ENCODE measurements at regions not wholly inside any gene's neighbourhood (a gene's known extent, or its start where the extent isn't known, plus 50 kb on each side); places are given as distances from the start of the nearest gene placed in this dataset.

DNA sequence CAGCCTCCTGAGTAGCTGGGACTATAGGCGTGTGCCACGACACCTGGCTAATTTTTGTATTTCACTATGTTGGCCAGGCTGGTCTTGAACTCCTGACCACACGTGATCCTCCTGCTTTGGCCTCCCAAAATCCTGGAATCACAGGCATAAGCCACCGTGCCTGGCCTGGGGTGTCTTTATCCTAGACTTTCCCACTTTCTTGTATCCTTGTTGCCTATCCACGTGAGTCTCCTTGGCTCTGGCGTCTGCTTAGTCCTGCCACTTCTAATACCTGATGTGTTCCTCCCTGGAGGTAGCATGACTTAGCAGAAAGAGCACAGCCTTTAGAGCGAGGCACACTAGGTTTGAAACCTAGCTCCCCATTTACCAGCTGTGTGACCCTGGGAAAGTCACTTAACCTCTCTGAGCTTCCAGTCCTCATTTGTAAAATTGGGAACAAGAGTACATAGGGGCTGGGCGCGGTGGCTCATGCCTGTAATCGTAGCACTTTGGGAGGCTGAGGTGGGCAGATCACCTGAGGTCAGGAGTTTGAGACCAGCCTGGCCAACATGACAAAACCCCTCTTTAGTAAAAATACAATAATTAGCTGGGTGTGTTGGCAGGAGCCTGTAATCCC is 344.6 kb downstream of the TYW1 start:
- Histone ChIP-seq H3K79me2 (replicated peaks; ENCODE audit: insufficient read depth) (no peaks in the 10 kb centered on the region), H3K27me3 (ENCODE audit: insufficient read depth) (no peaks in the 10 kb centered on the region), H4K20me1 (replicated peaks; ENCODE audit: insufficient read depth) (no peaks in the 10 kb centered on the region), H3K4me1 (ENCODE audit: insufficient read depth) (peaks cover 11% of the 10 kb centered on the region), H3F3A (replicated peaks; ENCODE audit: low read depth) (no peaks in the 10 kb centered on the region), H3K27ac (ENCODE audit: low read depth) (no peak overlapping the region), H3K36me3 (ENCODE audit: insufficient read depth) (no peaks in the 10 kb centered on the region), H3K9me2 (ENCODE audit: insufficient read depth) (no peaks in the 10 kb centered on the region), H3K4me3 (no peak overlapping the region), H3K4me2 (no peak overlapping the region), H2AFZ (no peak overlapping the region)
- Mint-ChIP-seq H3K27me3 (ENCODE audit: insufficient read depth, low read depth, poor library complexity) (peaks cover 9% of the 10 kb centered on the region), H3K4me1 (peaks cover 5% of the 10 kb centered on the region; the same call in 1 of the 3 replicates), H3K27ac (no peak overlapping the region), H3K36me3 (ENCODE audit: low read depth) (peaks cover 19% of the 10 kb centered on the region), H3K4me3 (no peak overlapping the region), H3K9me3 (peaks cover 16% of the 10 kb centered on the region)
- TF ChIP-seq, protein P1, sequence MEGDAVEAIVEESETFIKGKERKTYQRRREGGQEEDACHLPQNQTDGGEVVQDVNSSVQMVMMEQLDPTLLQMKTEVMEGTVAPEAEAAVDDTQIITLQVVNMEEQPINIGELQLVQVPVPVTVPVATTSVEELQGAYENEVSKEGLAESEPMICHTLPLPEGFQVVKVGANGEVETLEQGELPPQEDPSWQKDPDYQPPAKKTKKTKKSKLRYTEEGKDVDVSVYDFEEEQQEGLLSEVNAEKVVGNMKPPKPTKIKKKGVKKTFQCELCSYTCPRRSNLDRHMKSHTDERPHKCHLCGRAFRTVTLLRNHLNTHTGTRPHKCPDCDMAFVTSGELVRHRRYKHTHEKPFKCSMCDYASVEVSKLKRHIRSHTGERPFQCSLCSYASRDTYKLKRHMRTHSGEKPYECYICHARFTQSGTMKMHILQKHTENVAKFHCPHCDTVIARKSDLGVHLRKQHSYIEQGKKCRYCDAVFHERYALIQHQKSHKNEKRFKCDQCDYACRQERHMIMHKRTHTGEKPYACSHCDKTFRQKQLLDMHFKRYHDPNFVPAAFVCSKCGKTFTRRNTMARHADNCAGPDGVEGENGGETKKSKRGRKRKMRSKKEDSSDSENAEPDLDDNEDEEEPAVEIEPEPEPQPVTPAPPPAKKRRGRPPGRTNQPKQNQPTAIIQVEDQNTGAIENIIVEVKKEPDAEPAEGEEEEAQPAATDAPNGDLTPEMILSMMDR (conservative IDR thresholded peaks at IDR 0.05; ENCODE audit: low read depth in 2 of 2) = no peak
- no peak for TF ChIP-seq CREB1 (CRISPR knock-in tag; IDR thresholded peaks at IDR 0.05; ENCODE audit: low read depth)
- TF ChIP-seq ZNF114 (CRISPR knock-in tag; IDR thresholded peaks at IDR 0.05) = no peak
- TF ChIP-seq JUNB (IDR thresholded peaks at IDR 0.05; ENCODE audit: unreplicated experiment) = no peak
- TF ChIP-seq, protein P2, sequence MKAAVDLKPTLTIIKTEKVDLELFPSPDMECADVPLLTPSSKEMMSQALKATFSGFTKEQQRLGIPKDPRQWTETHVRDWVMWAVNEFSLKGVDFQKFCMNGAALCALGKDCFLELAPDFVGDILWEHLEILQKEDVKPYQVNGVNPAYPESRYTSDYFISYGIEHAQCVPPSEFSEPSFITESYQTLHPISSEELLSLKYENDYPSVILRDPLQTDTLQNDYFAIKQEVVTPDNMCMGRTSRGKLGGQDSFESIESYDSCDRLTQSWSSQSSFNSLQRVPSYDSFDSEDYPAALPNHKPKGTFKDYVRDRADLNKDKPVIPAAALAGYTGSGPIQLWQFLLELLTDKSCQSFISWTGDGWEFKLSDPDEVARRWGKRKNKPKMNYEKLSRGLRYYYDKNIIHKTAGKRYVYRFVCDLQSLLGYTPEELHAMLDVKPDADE (IDR thresholded peaks at IDR 0.05) = no peak
- TF ChIP-seq ZNF331 (CRISPR knock-in tag; IDR thresholded peaks at IDR 0.05; ENCODE audit: low read depth) = no peak
- no peak for TF ChIP-seq NANOG (IDR thresholded peaks at IDR 0.05; ENCODE audit: borderline replicate concordance)
- no peak for TF ChIP-seq STAT1 (IDR thresholded peaks at IDR 0.05; ENCODE audit: unreplicated experiment)
- no peak for TF ChIP-seq POLR2AphosphoS5 (IDR thresholded peaks at IDR 0.05; ENCODE audit: low read depth)
- no peak for TF ChIP-seq EZH2phosphoT487 (IDR thresholded peaks at IDR 0.05; ENCODE audit: unreplicated experiment)
- no peak for TF ChIP-seq REST (IDR thresholded peaks at IDR 0.05; ENCODE audit: unreplicated experiment)
- TF ChIP-seq EZH2 (IDR thresholded peaks at IDR 0.05; ENCODE audit: low read depth, unreplicated experiment) = no peak
- TF ChIP-seq, protein P3, sequence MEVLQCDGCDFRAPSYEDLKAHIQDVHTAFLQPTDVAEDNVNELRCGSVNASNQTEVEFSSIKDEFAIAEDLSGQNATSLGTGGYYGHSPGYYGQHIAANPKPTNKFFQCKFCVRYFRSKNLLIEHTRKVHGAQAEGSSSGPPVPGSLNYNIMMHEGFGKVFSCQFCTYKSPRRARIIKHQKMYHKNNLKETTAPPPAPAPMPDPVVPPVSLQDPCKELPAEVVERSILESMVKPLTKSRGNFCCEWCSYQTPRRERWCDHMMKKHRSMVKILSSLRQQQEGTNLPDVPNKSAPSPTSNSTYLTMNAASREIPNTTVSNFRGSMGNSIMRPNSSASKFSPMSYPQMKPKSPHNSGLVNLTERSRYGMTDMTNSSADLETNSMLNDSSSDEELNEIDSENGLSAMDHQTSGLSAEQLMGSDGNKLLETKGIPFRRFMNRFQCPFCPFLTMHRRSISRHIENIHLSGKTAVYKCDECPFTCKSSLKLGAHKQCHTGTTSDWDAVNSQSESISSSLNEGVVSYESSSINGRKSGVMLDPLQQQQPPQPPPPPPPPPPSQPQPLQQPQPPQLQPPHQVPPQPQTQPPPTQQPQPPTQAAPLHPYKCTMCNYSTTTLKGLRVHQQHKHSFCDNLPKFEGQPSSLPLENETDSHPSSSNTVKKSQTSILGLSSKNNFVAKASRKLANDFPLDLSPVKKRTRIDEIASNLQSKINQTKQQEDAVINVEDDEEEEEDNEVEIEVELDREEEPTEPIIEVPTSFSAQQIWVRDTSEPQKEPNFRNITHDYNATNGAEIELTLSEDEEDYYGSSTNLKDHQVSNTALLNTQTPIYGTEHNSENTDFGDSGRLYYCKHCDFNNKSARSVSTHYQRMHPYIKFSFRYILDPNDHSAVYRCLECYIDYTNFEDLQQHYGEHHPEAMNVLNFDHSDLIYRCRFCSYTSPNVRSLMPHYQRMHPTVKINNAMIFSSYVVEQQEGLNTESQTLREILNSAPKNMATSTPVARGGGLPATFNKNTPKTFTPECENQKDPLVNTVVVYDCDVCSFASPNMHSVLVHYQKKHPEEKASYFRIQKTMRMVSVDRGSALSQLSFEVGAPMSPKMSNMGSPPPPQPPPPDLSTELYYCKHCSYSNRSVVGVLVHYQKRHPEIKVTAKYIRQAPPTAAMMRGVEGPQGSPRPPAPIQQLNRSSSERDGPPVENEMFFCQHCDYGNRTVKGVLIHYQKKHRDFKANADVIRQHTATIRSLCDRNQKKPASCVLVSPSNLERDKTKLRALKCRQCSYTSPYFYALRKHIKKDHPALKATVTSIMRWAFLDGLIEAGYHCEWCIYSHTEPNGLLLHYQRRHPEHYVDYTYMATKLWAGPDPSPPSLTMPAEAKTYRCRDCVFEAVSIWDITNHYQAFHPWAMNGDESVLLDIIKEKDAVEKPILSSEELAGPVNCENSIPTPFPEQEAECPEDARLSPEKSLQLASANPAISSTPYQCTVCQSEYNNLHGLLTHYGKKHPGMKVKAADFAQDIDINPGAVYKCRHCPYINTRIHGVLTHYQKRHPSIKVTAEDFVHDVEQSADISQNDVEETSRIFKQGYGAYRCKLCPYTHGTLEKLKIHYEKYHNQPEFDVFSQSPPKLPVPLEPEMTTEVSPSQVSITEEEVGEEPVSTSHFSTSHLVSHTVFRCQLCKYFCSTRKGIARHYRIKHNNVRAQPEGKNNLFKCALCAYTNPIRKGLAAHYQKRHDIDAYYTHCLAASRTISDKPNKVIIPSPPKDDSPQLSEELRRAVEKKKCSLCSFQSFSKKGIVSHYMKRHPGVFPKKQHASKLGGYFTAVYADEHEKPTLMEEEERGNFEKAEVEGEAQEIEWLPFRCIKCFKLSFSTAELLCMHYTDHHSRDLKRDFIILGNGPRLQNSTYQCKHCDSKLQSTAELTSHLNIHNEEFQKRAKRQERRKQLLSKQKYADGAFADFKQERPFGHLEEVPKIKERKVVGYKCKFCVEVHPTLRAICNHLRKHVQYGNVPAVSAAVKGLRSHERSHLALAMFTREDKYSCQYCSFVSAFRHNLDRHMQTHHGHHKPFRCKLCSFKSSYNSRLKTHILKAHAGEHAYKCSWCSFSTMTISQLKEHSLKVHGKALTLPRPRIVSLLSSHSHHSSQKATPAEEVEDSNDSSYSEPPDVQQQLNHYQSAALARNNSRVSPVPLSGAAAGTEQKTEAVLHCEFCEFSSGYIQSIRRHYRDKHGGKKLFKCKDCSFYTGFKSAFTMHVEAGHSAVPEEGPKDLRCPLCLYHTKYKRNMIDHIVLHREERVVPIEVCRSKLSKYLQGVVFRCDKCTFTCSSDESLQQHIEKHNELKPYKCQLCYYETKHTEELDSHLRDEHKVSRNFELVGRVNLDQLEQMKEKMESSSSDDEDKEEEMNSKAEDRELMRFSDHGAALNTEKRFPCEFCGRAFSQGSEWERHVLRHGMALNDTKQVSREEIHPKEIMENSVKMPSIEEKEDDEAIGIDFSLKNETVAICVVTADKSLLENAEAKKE (CRISPR knock-in tag; IDR thresholded peaks at IDR 0.05) = no peak
- DNase-seq (ENCODE audit: low spot score) = no peak
- no peak for ATAC-seq
